Fibroblast of gingiva (primary cell): ENCODE measurements at regions not wholly inside any gene's neighbourhood (a gene's known extent, or its start where the extent isn't known, plus 50 kb on each side); places are given as distances from the start of the nearest gene placed in this dataset.
"Not testable (repeated sequence)": the region's sequence is repeated elsewhere in the genome, so short reads cannot be mapped to it uniquely, and the experiment has no call there.

Experiments
- DNase-seq: peaks from one replicate; pipeline ENCODE4 v3.0.0-alpha.2; 2011; ENCODE audit warnings: low read depth

GRCh38 chr15:70367913-70368705, 270.4 kb upstream of the TLE3 start:
- not testable (repeated sequence) for DNase-seq

- not testable (repeated sequence) for DNase-seq
Measured at GRCh38 chr15:70364023-70364422, 266.3 kb upstream of the TLE3 start.

- no peak for DNase-seq
Measured at GRCh38 chr15:70362886-70363285, 265.2 kb upstream of the TLE3 start.

GRCh38 chr15:70362350-70362749, 264.6 kb upstream of the TLE3 start:
- DNase-seq: no peak

- no peak for DNase-seq
Measured at GRCh38 chr15:70361891-70362290, 264.2 kb upstream of the TLE3 start.

GRCh38 chr15:70361106-70361505, 263.4 kb upstream of the TLE3 start:
- no peak for DNase-seq

- DNase-seq: no peak
Measured at GRCh38 chr15:70358871-70359647, 261.3 kb upstream of the TLE3 start.

- DNase-seq: no peak
Measured at GRCh38 chr15:70358011-70358819, 260.5 kb upstream of the TLE3 start.

- DNase-seq: no peak
Measured at GRCh38 chr15:70357453-70357852, 259.7 kb upstream of the TLE3 start.

- no peak for DNase-seq
Measured at GRCh38 chr15:70356919-70357318, 259.2 kb upstream of the TLE3 start.

GRCh38 chr15:70356062-70356860, 258.5 kb upstream of the TLE3 start:
- no peak for DNase-seq

GRCh38 chr15:70355275-70355795, 257.6 kb upstream of the TLE3 start:
- no peak for DNase-seq

GRCh38 chr15:70354346-70354905, 256.7 kb upstream of the TLE3 start:
- DNase-seq: no peak

- DNase-seq: no peak
Measured at GRCh38 chr15:70353606-70354345, 256.1 kb upstream of the TLE3 start.

GRCh38 chr15:70351941-70352774, 254.4 kb upstream of the TLE3 start:
- DNase-seq: no peak

GRCh38 chr15:70351391-70351790, 253.7 kb upstream of the TLE3 start:
- no peak for DNase-seq

- no peak for DNase-seq
Measured at GRCh38 chr15:70348581-70349344, 251.0 kb upstream of the TLE3 start.

- no peak for DNase-seq
Measured at GRCh38 chr15:70348226-70348543, 250.5 kb upstream of the TLE3 start.
